SU-DHL-6 (cell line): ENCODE measurements at regions not wholly inside any gene's neighbourhood (a gene's known extent, or its start where the extent isn't known, plus 50 kb on each side); places are given as distances from the start of the nearest gene placed in this dataset.

Source experiments
- EZH2phosphoT487 ChIP-seq: fragments of 200-600 bp; sonication (generic), shearing (Covaris generic); conservative IDR thresholded peaks from 2 replicates; pipeline ENCODE4 v1.6.1; 2018; ENCODE audit warnings: mild to moderate bottlenecking, antibody characterized with exemption, low read length, moderate library complexity, mixed read lengths
- TF ChIP-seq, protein P1 (sequence below): fragments of 200-600 bp; sonication (generic); IDR thresholded peaks from one replicate; pipeline ENCODE4 v1.5.1; 2017; ENCODE audit warnings: antibody characterized with exemption, mild to moderate bottlenecking, low read length, moderate library complexity; ENCODE audit not compliant: insufficient read depth, poor library complexity, severe bottlenecking

DNA sequence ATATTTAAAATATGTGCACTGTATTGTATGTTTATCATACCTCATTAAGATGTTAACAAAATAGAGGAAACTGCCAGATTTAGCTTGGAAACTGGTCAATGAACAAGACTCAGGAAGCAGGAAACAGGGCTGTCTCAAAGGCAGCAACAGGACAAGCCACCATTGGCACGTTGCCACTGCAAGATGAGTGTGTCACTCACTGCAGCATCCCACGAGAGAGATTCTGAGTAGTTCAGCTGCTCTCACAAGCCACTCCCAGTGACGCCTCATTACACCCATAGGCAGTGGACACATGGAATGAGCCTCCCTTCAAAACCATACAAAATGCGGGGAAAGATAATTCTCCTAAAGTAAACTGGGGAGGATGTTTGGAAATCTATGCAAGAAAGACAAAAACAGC is 181.9 kb upstream of the DLGAP1 start:
- TF ChIP-seq, protein P1, sequence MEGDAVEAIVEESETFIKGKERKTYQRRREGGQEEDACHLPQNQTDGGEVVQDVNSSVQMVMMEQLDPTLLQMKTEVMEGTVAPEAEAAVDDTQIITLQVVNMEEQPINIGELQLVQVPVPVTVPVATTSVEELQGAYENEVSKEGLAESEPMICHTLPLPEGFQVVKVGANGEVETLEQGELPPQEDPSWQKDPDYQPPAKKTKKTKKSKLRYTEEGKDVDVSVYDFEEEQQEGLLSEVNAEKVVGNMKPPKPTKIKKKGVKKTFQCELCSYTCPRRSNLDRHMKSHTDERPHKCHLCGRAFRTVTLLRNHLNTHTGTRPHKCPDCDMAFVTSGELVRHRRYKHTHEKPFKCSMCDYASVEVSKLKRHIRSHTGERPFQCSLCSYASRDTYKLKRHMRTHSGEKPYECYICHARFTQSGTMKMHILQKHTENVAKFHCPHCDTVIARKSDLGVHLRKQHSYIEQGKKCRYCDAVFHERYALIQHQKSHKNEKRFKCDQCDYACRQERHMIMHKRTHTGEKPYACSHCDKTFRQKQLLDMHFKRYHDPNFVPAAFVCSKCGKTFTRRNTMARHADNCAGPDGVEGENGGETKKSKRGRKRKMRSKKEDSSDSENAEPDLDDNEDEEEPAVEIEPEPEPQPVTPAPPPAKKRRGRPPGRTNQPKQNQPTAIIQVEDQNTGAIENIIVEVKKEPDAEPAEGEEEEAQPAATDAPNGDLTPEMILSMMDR: no peak
- no peak for TF ChIP-seq EZH2phosphoT487
